ENCODE measurements at regions not wholly inside any gene's neighbourhood (a gene's known extent, or its start where the extent isn't known, plus 50 kb on each side); places are given as distances from the start of the nearest gene placed in this dataset.

- Histone ChIP-seq H3K4me1 (no peaks in the 10 kb centered on the region), H3K36me3 (ENCODE audit: insufficient read depth in 1 of 2, low read depth in 1 of 2) (no peaks in the 10 kb centered on the region), H3K9me3 (no peaks in the 10 kb centered on the region), H3K27me3 (ENCODE audit: insufficient read depth in 3 of 3, low read length in 2 of 3) (peaks cover 0 to 3% (median 0%) of the 10 kb centered on the region in 3 donors), H3K4me3 (no peak overlapping the region), H3K27ac (no peak overlapping the region)
- DNase-seq (no peak), ATAC-seq (no peak)
- 96 to 97% (median 97%) methylated on average over 2 of the region's 2 CpGs for WGBS, 3 donors
- intact Hi-C loops (cut with DNase I), result no loop called here
- no peak for TF ChIP-seq CTCF (IDR thresholded peaks at IDR 0.05)
These were observed 78.0 kb downstream of the KCNF1 start for GRCh38 chr2:10989782-10990181.

- TF ChIP-seq CTCF (IDR thresholded peaks at IDR 0.05), result no peak
- DNase-seq, result no peak
- intact Hi-C loops (cut with DNase I), result no loop called here
- no peak overlapping the region for H3K27ac ChIP-seq
- H3K9me3 ChIP-seq, result no peaks in the 10 kb centered on the region
- WGBS, 3 donors, result 82 to 93% (median 88%) methylated on average over 5 of the region's 5 CpGs
- no peak for ATAC-seq
- H3K4me3 ChIP-seq, result no peak overlapping the region
- no peaks in the 10 kb centered on the region for H3K36me3 ChIP-seq (ENCODE audit: insufficient read depth in 1 of 2, low read depth in 1 of 2)
- peaks cover 0 to 3% (median 0%) of the 10 kb centered on the region in 3 donors for H3K27me3 ChIP-seq (ENCODE audit: insufficient read depth in 3 of 3, low read length in 2 of 3)
- no peaks in the 10 kb centered on the region for H3K4me1 ChIP-seq
These were observed 78.9 kb downstream of the KCNF1 start for GRCh38 chr2:10990561-10991111.

DNA sequence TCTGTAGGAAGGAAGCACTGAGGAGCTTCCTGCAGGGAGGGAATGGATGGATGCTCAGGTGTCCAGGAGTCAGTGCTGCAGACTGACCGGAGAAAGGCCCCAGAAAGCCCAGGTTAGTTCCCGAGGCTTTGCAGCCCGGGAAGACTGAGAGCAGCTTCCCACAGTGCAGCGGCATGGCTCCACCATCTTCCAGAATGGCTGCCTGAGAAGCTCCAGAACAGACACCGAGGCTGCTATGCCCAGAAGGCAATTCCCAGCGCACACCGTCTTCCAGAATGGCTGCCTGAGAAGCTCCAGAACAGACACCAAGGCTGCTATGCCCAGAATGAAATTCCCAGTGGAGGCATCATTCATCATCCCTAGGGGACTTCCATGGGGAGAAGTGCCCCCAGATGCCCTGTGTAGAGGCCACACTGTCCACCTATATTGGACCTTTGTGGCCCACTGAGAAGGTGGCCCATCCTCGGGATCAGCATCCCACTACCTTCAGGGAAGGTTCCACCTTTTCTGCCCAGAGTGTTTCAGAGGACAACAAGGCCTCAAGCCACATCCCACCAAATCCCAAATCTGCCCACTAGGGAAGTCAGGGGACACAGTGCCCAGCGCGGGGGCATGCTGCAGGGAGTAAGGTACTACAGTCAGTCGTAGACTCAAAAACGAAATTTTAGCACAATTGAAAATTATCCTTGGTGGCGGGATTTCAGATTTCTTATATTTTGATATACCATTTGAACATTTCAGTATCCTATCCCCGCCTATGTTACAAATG, 80.5 kb downstream of the KCNF1 start:
- no peak for TF ChIP-seq CTCF (IDR thresholded peaks at IDR 0.05)
- DNase-seq (no peak), ATAC-seq (no peak)
- intact Hi-C loops (cut with DNase I), result no loop called here
- no peaks in the 10 kb centered on the region for H3K4me1 ChIP-seq
- peaks cover 0 to 3% (median 0%) of the 10 kb centered on the region in 3 donors for H3K27me3 ChIP-seq (ENCODE audit: insufficient read depth in 3 of 3, low read length in 2 of 3)
- 85 to 90% (median 89%) methylated on average over 14 of the region's 14 CpGs for WGBS, 3 donors
- no peak overlapping the region for H3K4me3 ChIP-seq
- H3K9me3 ChIP-seq, result no peaks in the 10 kb centered on the region
- H3K27ac ChIP-seq, result no peak overlapping the region
- no peaks in the 10 kb centered on the region for H3K36me3 ChIP-seq (ENCODE audit: insufficient read depth in 1 of 2, low read depth in 1 of 2)

DNA sequence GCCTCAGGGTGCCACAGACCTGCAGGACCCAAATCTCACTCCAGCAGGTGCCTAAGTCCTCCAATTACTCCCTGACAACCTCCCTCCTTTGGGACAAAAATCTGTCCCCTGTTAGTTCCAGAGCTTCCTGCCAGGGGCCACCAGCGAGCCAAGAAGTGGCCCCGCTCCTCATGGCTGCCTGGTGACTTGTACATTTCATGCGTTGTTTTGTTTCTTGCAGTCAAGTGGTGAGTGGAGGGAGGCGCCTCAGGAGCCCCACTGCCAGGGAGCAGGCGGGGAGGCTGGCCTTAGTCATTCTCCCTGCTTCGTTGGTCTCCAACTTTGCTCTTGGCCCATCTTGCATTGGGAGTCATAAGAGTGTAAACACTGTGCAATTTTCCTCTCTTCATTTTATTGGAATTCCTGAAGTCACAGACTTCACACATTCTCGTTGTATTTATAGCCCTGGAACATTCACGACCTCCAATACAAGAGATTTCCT, 81.3 kb downstream of the KCNF1 start:
- Histone ChIP-seq H3K36me3 (ENCODE audit: insufficient read depth in 1 of 2, low read depth in 1 of 2) (no peaks in the 10 kb centered on the region), H3K4me1 (no peaks in the 10 kb centered on the region), H3K27ac (no peak overlapping the region), H3K4me3 (no peak overlapping the region), H3K9me3 (no peaks in the 10 kb centered on the region), H3K27me3 (ENCODE audit: insufficient read depth in 3 of 3, low read length in 2 of 3) (peaks cover 0 to 3% (median 0%) of the 10 kb centered on the region in 3 donors)
- DNase-seq, result no peak
- TF ChIP-seq CTCF (IDR thresholded peaks at IDR 0.05), result no peak
- intact Hi-C loops (cut with DNase I), result no loop called here
- WGBS, 3 donors, result 47 to 59% (median 49%) methylated on average over 8 of the region's 8 CpGs
- no peak for ATAC-seq

Measured in psoas muscle (tissue), 7 donors.